Smooth muscle cell (in vitro differentiated cells): ENCODE measurements at regions not wholly inside any gene's neighbourhood (a gene's known extent, or its start where the extent isn't known, plus 50 kb on each side); places are given as distances from the start of the nearest gene placed in this dataset.
"Not testable (repeated sequence)": the region's sequence is repeated elsewhere in the genome, so short reads cannot be mapped to it uniquely, and the experiment has no call there.

Experiments used
- DNase-seq: peaks from one replicate; lab custom pipeline; 2025; ENCODE audit not compliant: unreplicated experiment; lab: John Stamatoyannopoulos, UW
- H2AFZ ChIP-seq: fragments of 200-600 bp; sonication (generic); 2 replicates; pipeline ENCODE4 v1.6.0; 2016; ENCODE audit warnings: antibody characterized with exemption, low read depth, mild to moderate bottlenecking
- H3F3A ChIP-seq: fragments of 200-600 bp; sonication (generic); 2 replicates; pipeline ENCODE4 v1.6.0; 2017; ENCODE audit warnings: antibody characterized with exemption, low read depth
- H3K27ac ChIP-seq: fragments of 200-600 bp; sonication (generic); 2 replicates; pipeline ENCODE4 v1.5.1; 2016; ENCODE audit warnings: low read depth, mild to moderate bottlenecking
- H3K27me3 ChIP-seq: fragments of 200-600 bp; sonication (generic); 2 replicates; pipeline ENCODE4 v1.6.1; 2016; ENCODE audit warnings: low read depth, mild to moderate bottlenecking
- H3K36me3 ChIP-seq: fragments of 200-600 bp; sonication (generic); 2 replicates; pipeline ENCODE4 v1.5.1; 2016; ENCODE audit warnings: low read depth
- H3K4me1 ChIP-seq: fragments of 200-600 bp; sonication (generic); 2 replicates; pipeline ENCODE4 v1.5.1; 2016; ENCODE audit warnings: low read depth
- H3K4me2 ChIP-seq: fragments of 200-600 bp; sonication (generic); 2 replicates; pipeline ENCODE4 v1.6.0; 2016; ENCODE audit warnings: mild to moderate bottlenecking
- H3K4me3 ChIP-seq: fragments of 200-600 bp; sonication (generic); 2 replicates; pipeline ENCODE4 v1.5.1; 2016; ENCODE audit warnings: mild to moderate bottlenecking
- H3K79me2 ChIP-seq: fragments of 200-600 bp; sonication (generic); 2 replicates; pipeline ENCODE4 v1.6.0; 2016; ENCODE audit warnings: low read depth, mild to moderate bottlenecking
- H3K9ac ChIP-seq: fragments of 200-600 bp; sonication (generic); 2 replicates; pipeline ENCODE4 v1.6.0; 2016; ENCODE audit warnings: low read depth
- H3K9me3 ChIP-seq: fragments of 200-600 bp; sonication (generic); replicated peaks from 2 replicates; pipeline ENCODE4 v1.5.1; 2016; ENCODE audit warnings: low read depth
- H4K20me1 ChIP-seq: fragments of 200-600 bp; sonication (generic); 2 replicates; pipeline ENCODE4 v1.6.0; 2016; ENCODE audit warnings: low read depth
- CTCF ChIP-seq: fragments of 200-600 bp; sonication (generic); IDR thresholded peaks from 2 replicates; pipeline ENCODE4 v1.5.1; 2017; ENCODE audit warnings: borderline replicate concordance, mild to moderate bottlenecking, antibody characterized with exemption; ENCODE audit not compliant: insufficient read depth, poor library complexity, severe bottlenecking
- WGBS: methylation state at CpG from one replicate; pipeline ENCODE4 v1.1.7; 2016; ENCODE audit warnings: low lambda C conversion rate; 5-methylcytosine and 5-hydroxymethylcytosine counted together

- H2AFZ ChIP-seq, H3K9me3 ChIP-seq, H3K36me3 ChIP-seq, H3K79me2 ChIP-seq, H4K20me1 ChIP-seq, H3K4me3 ChIP-seq, H3K27ac ChIP-seq, DNase-seq, H3K9ac ChIP-seq, H3F3A ChIP-seq, H3K4me2 ChIP-seq, H3K4me1 ChIP-seq, H3K27me3 ChIP-seq: not testable (repeated sequence)
- 50% methylated on average over 2 of the region's 2 CpGs for WGBS
These were observed 51.2 kb upstream of the MB21D2 start for GRCh38 chr3:192968901-192969300.

DNA sequence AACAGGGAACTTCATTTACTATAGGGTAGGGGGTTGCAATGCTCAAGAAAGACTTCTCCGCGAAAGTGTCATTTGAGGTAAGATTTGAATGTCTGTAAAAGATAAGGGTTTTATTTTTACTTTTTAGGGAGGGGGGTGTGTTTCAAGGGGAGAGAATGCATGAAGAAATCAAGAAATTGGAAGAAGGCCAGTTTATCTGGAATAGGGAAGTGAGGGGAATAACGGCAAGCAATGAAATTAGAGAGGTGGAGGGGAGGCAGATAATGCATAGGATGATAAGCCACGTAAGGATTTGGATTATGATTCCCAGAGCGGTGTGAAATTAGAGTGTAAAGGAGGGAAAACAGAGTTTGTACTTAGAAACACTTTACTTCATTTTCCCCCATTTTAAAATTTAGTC is 63.0 kb upstream of the MB21D2 start:
- no peaks in the 10 kb centered on the region for H3K4me1 ChIP-seq
- no peaks in the 10 kb centered on the region for H3F3A ChIP-seq
- no peak overlapping the region for H3K4me2 ChIP-seq
- no peak overlapping the region for H3K27ac ChIP-seq
- TF ChIP-seq CTCF, result no peak
- H2AFZ ChIP-seq, result no peak overlapping the region
- H3K36me3 ChIP-seq, result no peaks in the 10 kb centered on the region
- no peak overlapping the region for H3K9ac ChIP-seq
- H3K27me3 ChIP-seq, result no peaks in the 10 kb centered on the region
- no peak for DNase-seq
- 98% methylated on average over 5 of the region's 5 CpGs for WGBS
- H3K9me3 ChIP-seq, result no peaks in the 10 kb centered on the region
- no peaks in the 10 kb centered on the region for H4K20me1 ChIP-seq
- H3K4me3 ChIP-seq, result no peak overlapping the region
- no peaks in the 10 kb centered on the region for H3K79me2 ChIP-seq

DNA sequence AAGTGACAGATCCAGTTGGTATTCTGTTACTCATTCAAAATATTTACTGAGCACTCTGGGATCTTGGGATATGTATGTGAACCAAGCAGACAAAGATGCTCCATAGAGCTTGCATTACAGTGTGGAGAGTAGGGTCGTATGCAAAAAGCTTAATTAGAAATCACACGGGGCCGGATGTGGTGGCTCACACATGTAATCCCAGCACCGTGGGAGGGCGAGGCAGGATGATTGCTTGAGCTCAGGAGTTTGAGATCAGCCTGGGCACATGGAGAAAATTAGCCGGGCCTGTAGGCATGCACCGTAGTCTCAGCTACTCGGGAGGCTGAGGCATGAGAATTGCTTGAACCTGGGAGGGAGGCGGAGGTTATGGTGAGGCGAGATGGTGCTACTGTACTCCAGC is 68.7 kb upstream of the MB21D2 start:
- 86% methylated on average over 10 of the region's 10 CpGs for WGBS
- no peak for DNase-seq
- Histone ChIP-seq H3K4me2 (no peak overlapping the region), H3K79me2 (no peaks in the 10 kb centered on the region), H3F3A (no peaks in the 10 kb centered on the region), H3K9ac (no peak overlapping the region), H3K27ac (no peak overlapping the region), H3K27me3 (no peaks in the 10 kb centered on the region), H3K36me3 (no peaks in the 10 kb centered on the region), H3K4me3 (no peak overlapping the region), H4K20me1 (no peaks in the 10 kb centered on the region), H3K9me3 (no peaks in the 10 kb centered on the region), H2AFZ (no peak overlapping the region), H3K4me1 (no peaks in the 10 kb centered on the region)
- no peak for TF ChIP-seq CTCF

GRCh38 chr3:192991356-192991755 is 73.7 kb upstream of the MB21D2 start:
- Histone ChIP-seq H3K4me3 (no peak overlapping the region), H3K9ac (no peak overlapping the region), H3F3A (no peaks in the 10 kb centered on the region), H3K27ac (no peak overlapping the region), H3K4me2 (no peak overlapping the region), H3K4me1 (no peaks in the 10 kb centered on the region), H3K27me3 (no peaks in the 10 kb centered on the region), H3K79me2 (no peaks in the 10 kb centered on the region), H2AFZ (no peak overlapping the region), H4K20me1 (no peaks in the 10 kb centered on the region), H3K36me3 (no peaks in the 10 kb centered on the region), H3K9me3 (no peaks in the 10 kb centered on the region)
- DNase-seq, result no peak
- no peak for TF ChIP-seq CTCF
- 87% methylated on average over 2 of the region's 2 CpGs for WGBS
